Fibroblast of skin of scalp (primary cell): ENCODE measurements at regions not wholly inside any gene's neighbourhood (a gene's known extent, or its start where the extent isn't known, plus 50 kb on each side); places are given as distances from the start of the nearest gene placed in this dataset.
"Not testable (repeated sequence)": the region's sequence is repeated elsewhere in the genome, so short reads cannot be mapped to it uniquely, and the experiment has no call there.

Source experiments
- DNase-seq: peaks from one replicate; pipeline ENCODE4 v3.0.0-alpha.2; 2013

DNA sequence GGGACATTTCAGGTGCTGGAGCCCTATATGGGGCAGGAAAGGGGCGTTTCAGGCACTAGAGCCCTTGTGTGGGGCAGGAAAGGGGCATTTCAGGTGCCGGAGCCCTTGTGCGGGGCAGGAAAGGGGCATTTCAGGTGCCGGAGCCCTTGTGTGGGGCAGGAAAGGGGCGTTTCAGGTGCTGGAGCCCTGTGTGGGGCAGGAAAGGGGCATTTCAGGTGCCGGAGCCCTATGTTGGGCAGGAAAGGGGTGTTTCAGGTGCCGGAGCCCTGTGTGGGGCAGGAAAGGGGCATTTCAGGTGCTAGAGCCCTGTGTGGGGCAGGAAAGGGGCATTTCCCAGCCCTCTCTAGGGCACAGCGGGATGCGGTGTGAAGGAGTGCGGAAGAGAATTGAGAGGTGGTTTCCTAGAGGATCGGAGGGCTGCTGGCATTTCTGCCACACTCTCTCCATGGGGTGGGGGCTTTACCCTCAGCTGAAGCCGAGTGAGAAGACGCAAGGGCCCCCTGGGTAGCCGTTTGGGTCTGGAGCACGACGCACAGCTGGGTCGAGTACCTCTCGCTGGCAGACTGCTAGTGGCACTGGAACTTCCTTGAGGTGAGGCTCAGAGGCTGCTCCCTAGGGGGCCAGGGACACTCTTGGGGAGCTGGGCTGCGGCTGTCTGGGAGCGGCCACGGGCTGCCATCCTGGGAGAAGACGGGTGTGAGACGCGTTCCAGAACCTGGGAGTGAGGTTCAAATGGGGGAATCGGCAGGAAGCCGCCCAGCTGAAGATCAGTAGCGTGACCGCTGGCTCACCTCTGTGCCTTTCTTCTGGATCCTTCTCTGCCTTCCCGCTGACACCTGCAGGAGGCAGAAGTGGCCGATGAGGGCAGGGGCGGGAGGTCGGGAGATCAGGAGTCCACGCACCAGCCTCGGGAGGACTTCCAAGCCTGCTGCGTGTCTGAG, 122.6 kb upstream of the IRX4 start:
- DNase-seq: no peak

DNA sequence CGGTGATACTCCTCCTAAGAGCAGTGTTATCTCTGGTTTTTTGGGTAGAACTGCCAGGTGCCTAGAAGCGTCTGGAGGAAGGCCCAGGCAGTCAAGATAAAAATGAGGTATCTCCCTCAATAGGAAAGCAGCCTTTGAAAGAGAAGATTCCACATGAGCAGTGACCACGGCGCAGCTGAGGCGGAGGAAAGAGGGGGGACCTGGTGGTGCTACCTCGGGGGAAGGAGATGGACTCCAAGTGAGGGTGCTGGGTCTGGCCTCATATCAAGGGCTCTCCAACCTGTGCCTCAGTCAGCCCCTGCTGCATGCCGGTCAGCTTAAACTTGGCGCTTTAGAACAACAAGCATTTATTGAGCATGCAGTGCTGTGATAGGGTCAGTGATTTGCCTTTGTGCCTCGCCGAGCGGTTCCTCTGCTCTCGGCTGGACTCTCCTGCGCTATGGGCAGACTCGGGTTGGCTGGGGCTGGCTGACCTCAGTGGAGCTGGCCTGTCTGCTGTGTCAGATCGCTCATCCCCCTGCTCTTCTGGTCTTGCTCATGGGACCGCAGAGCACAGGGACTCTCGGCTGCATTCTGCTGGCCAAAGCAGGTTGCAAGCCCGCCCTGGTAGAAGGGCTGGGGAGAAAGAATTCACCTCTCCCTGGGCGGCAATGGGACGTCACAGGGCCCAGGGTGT, 121.1 kb upstream of the IRX4 start:
- no peak for DNase-seq

DNA sequence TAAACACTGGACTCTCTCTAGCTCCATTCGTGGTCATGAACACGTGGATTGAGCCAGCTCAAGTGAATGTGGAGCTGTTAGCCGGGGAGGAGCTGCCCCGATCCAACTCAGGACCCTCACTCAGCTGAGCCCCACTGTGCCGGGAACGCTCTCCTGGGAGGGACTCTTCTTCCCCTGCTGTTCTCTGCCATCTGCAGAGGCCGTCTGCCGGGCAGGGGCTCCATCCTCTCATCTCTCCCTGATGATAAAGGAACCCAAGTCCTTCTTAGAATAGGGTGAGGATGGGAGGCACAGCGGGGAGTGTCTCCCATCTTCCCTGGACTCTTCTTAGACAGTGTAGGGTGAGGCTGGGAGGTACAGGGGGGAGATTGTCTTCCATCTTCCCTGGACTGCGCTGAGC, 120.5 kb upstream of the IRX4 start:
- no peak for DNase-seq

DNA sequence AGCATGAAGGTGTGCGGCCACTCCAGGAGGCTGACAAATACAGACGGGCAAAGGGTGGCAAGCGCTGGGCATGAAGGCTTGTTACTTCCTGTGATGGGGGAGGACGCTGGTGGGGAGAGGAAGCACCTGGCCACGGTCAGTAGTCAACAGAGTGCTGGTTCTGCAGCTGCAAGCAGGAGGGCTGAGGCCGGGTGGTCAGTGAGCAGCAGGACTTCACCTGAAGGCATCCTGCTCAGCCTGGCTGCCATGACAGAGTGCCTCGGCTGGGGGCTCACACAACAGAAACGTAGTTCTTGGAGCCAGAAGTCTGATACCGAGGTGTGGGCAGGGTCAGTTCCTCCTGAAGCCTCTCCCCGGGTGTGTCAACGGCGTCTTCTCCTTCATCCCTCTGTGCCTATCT, 118.6 kb upstream of the IRX4 start:
- DNase-seq: no peak

DNA sequence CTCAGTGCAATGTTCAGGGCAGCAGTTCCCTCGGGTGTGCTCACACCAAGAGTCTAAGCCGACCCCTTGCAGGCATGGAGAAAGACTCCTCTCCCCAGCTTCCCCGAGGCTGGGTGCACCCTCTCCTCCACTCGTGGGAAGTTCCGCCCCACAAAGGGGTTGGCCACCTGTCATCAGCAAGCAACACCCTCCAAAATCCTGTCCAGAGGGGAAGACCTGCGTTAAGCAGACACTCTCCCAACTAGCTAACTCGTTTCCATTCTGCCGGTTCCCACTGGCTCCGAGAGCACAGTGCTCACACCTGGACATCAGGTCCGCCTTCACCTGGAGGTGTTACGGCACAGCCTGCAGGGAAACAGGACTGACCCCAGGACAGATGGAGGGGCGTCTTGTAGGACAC, 117.9 kb upstream of the IRX4 start:
- DNase-seq: no peak

DNA sequence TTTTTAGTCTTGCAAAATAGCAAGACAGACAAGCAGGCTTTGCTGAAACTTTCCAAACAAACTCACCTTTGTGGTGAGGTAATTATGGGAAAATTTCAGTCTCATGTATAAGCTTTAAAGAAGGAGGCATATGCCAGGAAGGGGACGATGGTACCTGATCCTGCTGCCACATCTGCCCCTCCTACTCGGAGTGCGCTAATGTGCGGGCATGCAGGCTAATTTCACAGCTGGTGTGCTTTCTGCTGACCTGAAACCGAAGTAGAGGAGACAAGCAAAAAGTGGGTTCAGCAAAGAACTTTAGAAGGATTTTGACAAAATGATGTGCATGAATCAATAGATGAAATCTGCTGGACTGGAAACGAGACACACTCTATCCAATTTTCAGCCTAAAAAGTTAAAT, 117.1 kb upstream of the IRX4 start:
- no peak for DNase-seq

DNA sequence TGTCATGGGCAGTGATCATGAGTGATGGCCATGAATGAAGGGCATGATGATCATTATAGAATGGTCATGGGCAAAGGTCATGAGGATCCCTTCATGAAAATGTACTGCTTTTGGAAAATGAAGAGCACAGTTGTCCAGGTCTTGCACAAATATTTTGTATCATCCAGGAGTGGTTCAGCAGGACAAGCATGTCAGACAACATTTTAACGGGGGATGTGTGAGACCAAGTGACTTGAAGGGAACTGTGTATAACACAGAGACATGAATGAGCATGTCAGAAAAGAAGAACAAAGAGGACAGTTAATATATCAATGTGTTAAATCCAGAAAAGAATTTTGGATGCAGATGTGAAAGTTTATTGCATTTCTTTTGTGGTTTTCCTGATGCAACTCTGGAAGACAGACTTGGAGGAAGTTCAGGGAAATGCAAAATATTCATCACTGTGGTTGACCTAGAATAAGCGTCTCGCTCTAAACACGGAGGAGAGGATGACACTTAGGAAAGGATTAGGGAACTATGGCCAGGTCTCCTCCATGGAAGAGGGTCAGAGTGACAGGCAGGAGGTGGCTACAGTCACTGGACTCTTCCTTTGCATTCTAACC, 116.1 kb upstream of the IRX4 start:
- DNase-seq: no peak

DNA sequence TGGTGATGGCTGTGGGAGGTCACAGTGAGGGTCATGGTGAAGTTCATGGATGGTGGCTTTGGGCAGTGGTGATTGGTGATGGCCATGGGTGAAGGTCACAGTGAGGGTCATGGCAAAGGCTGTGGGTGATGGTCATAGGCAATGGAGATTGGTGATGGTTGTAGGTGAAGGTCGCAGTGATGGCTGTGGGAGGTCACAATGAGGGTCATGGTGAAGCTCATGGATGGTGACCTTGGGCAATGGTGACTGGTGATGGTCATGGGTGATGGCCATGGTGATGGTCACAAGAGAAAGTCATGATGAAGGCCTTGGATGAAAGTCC, 115.6 kb upstream of the IRX4 start:
- DNase-seq: no peak

DNA sequence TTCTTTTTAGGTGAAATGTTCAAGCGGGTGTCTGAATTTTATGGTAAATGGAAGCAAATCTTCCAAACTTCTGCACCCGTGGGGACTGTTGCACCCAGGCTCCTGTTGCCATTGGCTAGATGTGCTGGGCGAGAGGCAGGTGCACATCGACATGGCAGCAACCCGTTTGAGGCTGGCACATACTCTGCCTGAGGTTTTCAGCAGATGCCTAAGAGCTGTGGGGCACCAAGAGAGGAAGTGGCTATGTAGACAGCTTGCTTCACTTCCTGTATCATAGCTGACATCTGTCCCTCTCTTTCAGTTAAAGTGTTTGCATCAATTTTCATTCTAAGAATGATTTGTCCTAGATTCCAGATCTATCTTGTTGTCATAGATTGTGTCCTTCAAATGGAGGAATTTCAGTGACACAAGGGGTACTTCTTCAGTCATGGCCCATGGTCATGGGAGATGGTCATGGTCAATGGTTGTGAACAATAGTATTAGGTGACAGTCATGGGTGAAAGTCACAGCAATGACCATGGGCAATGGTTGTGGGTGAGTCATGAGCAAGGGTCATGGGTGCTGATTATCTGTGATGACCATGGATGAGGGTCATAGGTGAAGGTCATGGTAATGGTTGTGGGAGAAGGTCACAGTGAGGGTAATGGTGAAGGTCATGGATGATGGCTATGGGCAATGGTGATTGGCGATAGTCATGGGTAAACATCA, 115.1 kb upstream of the IRX4 start:
- DNase-seq: no peak

DNA sequence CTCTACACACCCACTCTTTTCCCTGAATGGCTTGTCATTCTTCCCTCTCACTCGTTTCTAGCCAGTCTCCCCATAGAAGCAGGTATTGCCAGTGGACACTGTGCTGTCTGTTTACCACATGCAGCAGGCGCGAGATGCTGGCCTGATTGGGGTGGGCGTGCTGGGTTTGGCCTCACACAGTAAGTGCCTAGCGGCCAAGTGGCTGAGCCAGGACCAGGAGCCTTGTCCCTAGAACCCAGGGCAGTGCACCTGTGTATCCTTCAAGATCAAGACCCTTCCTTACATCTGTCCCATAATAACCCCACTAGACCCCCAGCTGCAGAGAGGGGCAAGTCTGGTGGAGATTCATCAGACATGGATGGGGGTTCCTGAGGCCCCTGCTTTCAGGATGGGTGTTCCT, 112.8 kb upstream of the IRX4 start:
- no peak for DNase-seq

DNA sequence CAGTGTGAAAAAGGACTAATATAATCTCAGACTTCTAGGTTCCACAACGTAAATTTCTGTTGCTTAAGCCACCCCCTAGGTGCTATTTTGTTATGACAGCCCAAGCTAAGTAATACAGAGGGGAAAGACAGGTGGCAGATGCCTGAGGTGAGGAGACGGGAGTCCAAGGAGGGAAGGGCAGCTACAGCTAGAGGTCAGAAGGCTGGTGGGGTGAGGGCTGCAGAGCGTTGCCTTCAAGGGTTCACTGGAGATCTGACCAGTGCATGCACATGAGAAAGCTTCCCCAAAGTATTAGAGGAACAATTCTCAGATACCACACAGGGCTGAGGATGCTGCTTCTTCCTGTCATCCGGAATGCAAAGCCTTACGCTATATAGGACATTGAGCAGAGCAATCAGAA, 104.7 kb upstream of the IRX4 start:
- DNase-seq: no peak

DNA sequence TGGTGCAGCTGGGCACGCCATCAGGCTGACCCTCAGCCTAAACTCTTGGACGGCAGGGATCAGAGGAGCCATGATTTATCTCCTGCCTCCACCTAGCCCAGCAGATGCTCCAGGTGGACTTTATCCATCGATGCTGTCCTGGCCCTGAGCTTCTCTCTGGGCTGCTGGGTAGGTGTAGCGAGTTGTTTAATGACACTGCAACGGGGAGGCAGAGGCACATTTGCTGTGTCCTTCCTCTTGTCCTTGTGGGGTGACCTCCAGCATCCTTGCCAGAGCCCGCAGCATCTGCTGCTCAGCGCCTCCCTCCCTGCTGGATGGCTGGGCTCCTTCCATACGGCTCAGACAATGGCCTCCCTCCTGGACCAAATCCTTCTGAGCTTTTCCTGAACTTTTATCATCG, 103.1 kb upstream of the IRX4 start:
- no peak for DNase-seq

DNA sequence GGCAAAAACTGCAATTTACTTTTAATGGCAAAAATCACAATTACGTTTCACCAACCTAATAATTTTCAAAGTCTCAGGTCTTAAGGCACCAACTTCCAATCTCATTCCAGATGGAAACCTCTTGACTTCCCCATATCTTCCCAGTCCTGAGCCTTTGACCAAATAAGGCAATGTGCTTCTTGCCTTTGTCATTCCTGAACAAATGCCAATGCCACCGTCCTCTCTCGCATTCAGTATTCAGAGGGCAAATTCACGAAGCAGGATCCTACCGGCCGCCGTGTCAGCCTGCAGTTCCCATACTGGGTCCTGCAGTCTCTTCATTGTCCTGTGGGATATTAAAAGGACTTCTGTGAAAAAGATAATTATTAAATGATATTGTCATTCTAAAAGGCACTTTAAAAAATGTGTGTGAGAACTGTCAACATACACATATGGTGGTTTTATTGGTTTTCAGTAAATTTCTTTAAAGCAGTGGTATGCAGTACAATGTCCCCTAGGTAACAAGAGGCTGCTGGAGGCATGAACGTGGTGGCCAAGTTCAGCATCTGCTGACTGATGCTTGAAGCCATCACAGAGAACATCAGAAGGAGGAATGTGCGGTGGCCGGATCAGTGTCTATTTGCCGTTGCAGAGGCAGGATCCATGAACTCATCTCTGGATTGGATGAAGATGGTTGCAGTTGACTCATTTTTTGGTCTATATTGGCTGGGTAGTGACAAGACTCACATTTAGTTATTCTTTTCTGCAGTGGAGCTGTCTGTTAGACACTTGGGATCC, 101.4 kb upstream of the IRX4 start:
- no peak for DNase-seq

DNA sequence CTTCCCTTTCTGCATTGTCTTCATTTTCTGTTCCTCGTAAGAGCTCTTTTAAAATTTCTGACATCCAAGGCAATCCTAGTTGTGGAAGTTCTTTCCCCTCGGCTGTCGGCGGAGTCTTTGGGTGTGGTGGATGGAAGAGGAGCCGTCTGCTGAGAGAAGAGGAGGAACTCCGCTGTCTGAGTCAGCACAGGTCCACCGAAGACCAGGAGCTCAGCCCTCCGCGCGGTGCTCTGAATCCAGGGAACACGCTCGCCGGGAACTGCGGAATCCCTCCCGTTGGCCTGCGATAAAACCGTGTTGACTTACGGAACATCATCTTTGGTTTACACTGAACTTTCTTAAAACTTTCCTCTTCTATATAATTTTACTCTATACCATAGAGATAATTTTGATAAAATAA, 100.7 kb upstream of the IRX4 start:
- no peak for DNase-seq

DNA sequence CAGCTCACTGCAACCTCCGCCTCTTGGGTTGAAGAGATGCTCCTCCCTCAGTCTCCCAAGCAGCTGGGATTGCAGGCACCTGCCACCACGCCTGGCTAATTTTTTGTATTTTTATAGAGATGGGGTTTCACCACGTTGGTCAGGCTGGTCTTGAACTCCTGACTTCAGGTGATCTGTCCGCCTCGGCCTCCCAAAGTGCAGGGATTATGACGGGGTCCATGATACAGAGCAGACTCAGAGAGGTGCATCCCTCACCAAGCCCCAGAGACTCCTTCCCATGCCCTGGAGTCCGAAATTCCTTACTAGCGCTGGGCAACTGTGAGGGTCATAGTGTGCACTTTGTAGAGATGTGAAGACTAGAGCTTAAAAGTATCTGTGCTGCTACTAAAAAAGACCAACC, 99.8 kb upstream of the IRX4 start:
- not testable (repeated sequence) for DNase-seq

DNA sequence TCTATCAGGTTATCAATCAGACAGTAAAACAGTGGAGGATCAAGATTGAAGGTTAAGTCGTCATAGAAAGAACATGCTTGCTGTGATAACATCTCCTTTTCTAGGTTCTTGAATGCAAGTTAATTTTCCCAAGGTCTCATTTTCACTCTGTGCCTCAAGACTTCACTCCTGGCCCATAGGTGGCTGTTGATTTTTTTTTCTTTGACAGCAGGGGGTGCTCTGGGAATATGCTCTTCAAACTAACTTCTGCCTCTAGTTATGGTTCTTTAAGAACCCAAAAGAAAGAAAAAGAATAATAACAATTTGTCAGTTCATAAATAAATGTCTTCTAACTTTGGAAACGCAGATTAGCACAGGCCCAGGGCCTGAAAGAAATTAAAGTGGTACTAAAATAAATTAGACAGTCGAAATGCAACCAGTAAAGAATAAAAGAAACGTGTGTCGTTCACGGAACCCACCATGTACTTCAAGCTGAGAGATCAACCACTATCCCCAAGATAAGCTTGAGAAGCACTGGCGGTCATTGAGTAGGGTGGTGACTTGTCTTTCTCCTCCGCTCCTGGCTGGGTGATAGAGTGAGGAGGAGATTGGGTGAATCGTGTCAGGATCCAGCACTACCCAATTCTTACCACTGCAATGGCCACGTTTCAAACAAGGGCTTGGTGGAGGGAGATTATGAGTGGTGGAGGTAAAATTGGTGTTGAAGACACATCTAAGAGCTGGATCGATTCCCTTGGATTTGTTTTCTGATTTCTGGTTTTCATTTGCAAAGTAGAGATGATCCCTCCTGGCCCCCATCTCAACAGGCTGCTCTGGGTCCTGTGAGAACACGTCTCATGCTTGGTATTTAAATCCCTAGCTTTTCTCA, 93.4 kb upstream of the IRX4 start:
- no peak for DNase-seq

DNA sequence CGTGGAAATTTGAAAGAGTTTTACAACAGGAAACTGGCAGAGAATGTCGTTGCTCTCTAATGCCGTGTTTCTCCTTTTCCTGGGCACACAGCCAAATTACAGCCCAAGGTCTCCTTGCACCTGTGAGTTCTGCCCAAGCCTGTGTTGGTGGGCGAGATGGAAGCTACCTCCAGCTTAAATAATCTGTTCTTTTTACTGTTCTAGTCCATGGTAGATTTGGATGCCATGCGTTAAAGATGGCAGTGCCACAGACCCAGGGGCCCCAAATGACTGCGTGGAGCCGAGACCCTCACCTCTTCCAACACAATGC, 92.6 kb upstream of the IRX4 start:
- DNase-seq: no peak

DNA sequence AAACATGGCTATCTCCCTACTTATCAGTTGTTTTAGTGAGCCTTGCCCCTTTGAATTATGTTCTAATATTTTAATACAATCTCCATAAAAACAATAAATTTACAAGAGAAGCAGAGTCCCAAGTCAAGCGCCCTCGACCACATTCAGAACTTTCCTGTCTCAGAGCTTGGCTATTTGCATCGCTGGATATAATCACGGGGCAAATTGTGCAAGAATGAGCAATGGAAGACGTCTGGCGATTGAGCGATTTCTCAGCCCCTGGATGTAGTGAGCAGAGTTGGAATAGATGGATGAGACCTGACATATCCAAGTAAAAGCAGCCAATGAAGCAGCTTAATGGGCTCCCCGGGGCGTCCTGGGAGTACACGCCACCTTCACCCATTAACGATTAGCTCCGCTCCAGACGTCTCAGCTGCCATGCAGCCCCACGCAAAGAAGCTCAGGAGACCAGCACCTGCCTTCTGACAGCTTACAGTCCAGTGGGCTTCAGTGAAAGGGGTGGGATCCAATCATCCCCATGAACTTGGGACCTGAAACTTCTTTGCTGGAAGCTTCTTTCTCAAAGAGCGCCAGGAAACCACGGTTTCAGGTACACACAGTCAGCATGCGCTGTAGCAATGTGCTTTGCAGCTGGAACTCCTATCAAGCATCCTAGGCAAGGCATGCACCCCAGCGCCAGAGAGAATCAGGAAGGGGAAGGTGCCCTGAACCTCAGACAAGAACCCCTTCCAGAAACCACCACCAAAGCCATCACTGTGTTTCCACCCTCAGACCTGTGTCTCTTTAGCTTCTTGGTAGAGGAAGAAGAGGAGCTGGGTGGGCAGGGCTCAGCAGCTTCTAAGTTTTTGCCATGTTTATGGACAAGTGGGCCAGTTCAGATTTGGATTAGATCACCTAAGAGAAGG, 92.0 kb upstream of the IRX4 start:
- no peak for DNase-seq

DNA sequence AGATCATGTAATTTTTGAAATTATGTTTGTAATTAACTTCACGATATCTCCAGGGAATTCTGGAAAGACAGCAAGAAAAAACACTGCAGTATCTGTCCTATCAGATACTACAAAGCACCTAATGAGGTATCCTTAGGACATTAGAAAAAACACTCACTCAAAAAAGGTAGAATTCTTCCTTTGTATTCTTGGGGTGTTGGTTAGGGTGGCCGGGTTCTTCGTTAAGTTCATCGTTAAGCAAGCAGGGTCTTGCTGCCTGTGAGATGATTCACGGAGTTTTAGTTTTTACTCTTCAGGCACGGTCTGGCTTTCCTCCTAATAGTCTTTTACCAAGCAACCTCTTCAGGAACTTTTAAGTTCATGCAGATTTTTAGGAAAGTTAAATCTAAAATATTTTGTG, 91.4 kb upstream of the IRX4 start:
- DNase-seq: no peak

DNA sequence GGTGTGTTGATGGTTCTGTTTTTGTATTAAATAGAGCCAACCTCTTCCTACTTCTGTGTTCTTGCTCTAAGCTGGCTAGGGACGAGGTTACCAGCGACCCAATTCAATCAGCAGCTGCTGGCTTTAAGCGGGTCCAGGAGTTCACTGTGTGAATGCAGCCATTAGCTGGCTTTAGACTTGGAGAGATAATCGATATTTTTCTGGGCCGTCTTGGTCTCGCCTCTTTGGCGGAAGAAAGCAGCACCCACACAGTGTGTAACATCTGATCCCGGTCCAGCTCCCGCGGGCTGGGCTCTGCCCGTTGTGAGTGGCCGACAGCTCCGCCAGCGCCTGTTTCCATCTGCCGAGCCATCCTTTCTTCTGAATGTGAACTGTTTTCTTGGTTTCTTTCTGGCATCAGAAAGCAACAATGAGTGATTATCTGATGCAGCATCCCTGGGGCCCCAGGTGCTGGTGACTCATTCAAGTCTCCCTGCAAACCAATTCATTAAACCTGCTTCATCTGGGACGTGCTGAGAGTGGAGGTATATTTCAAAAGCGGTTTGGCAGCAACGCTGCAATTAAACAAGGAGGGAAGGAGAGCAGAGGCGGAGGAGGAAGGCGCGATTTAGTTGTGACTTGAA, 90.8 kb upstream of the IRX4 start:
- no peak for DNase-seq
